ENCODE measurements at regions not wholly inside any gene's neighbourhood (a gene's known extent, or its start where the extent isn't known, plus 50 kb on each side); places are given as distances from the start of the nearest gene placed in this dataset.

DNA sequence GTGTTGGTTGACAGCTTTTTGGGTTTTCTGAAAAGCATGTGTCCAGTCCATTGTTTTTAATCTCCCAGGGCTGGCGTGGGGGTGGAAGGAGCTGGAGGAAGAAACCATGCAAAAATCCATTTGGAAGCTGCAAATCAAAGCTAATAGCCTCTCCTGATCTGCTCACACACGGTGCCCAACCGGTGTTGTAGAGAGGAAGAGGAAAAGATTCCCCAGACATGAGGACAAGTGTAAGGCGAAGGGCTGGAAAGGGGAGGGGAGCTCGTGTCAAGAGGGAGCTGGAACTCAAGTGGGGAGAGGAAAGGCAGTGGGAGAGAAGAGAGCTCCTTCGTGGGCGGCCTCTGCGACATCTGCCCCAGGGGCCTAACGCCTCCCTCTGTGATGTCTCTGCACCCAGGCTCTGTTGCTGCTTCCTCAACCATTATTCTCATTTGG, 112.3 kb upstream of the IRF2BP2 start (continued):
- TF ChIP-seq, protein P1, sequence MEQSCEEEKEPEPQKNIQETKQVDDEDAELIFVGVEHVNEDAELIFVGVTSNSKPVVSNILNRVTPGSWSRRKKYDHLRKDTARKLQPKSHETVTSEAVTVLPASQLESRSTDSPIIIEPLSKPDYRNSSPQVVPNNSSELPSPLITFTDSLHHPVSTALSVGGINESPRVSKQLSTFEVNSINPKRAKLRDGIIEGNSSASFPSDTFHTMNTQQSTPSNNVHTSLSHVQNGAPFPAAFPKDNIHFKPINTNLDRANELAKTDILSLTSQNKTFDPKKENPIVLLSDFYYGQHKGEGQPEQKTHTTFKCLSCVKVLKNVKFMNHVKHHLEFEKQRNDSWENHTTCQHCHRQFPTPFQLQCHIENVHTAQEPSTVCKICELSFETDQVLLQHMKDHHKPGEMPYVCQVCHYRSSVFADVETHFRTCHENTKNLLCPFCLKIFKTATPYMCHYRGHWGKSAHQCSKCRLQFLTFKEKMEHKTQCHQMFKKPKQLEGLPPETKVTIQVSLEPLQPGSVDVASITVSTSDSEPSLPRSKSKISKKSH (CRISPR knock-in tag; IDR thresholded peaks at IDR 0.05) = no peak
- TF ChIP-seq ZNF217 (CRISPR knock-in tag; IDR thresholded peaks at IDR 0.05) = no peak
- TF ChIP-seq, protein P2, sequence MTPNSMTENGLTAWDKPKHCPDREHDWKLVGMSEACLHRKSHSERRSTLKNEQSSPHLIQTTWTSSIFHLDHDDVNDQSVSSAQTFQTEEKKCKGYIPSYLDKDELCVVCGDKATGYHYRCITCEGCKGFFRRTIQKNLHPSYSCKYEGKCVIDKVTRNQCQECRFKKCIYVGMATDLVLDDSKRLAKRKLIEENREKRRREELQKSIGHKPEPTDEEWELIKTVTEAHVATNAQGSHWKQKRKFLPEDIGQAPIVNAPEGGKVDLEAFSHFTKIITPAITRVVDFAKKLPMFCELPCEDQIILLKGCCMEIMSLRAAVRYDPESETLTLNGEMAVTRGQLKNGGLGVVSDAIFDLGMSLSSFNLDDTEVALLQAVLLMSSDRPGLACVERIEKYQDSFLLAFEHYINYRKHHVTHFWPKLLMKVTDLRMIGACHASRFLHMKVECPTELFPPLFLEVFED (CRISPR knock-in tag; conservative IDR thresholded peaks at IDR 0.05) = 0 out of 2 replicates have a peak, but pooled peaks have one; percentile 41
- TF ChIP-seq HDGF (IDR thresholded peaks at IDR 0.05) = no peak
- no peak for TF ChIP-seq DPF2 (IDR thresholded peaks at IDR 0.05)
- TF ChIP-seq FIP1L1 (IDR thresholded peaks at IDR 0.05; ENCODE audit: low read depth, low read length, poor library complexity, severe bottlenecking) = no peak
- no peak for TF ChIP-seq HMG20B (CRISPR knock-in tag; IDR thresholded peaks at IDR 0.05)
- TF ChIP-seq ARID2 (IDR thresholded peaks at IDR 0.05) = no peak
- no peak for TF ChIP-seq CAMTA2 (CRISPR knock-in tag; conservative IDR thresholded peaks at IDR 0.05)
- TF ChIP-seq PRMT5 (CRISPR knock-in tag; IDR thresholded peaks at IDR 0.05) = no peak
- TF ChIP-seq MCM2 (IDR thresholded peaks at IDR 0.05; ENCODE audit: low read depth) = no peak
- no peak for TF ChIP-seq FOXA3 (CRISPR knock-in tag; conservative IDR thresholded peaks at IDR 0.05 in 1 of 2, IDR thresholded peaks at IDR 0.05 in 1 of 2)
- TF ChIP-seq ZFP1 (CRISPR knock-in tag; IDR thresholded peaks at IDR 0.05) = 0 out of 2 replicates have a peak, but pooled peaks have one; percentile 29
- TF ChIP-seq RFX5 (IDR thresholded peaks at IDR 0.05; ENCODE audit: low read depth, low read length) = no peak
- no peak for TF ChIP-seq ZFX (CRISPR knock-in tag; IDR thresholded peaks at IDR 0.05)
- TF ChIP-seq, protein P3, sequence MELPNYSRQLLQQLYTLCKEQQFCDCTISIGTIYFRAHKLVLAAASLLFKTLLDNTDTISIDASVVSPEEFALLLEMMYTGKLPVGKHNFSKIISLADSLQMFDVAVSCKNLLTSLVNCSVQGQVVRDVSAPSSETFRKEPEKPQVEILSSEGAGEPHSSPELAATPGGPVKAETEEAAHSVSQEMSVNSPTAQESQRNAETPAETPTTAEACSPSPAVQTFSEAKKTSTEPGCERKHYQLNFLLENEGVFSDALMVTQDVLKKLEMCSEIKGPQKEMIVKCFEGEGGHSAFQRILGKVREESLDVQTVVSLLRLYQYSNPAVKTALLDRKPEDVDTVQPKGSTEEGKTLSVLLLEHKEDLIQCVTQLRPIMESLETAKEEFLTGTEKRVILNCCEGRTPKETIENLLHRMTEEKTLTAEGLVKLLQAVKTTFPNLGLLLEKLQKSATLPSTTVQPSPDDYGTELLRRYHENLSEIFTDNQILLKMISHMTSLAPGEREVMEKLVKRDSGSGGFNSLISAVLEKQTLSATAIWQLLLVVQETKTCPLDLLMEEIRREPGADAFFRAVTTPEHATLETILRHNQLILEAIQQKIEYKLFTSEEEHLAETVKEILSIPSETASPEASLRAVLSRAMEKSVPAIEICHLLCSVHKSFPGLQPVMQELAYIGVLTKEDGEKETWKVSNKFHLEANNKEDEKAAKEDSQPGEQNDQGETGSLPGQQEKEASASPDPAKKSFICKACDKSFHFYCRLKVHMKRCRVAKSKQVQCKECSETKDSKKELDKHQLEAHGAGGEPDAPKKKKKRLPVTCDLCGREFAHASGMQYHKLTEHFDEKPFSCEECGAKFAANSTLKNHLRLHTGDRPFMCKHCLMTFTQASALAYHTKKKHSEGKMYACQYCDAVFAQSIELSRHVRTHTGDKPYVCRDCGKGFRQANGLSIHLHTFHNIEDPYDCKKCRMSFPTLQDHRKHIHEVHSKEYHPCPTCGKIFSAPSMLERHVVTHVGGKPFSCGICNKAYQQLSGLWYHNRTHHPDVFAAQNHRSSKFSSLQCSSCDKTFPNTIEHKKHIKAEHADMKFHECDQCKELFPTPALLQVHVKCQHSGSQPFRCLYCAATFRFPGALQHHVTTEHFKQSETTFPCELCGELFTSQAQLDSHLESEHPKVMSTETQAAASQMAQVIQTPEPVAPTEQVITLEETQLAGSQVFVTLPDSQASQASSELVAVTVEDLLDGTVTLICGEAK (IDR thresholded peaks at IDR 0.05) = no peak
- TF ChIP-seq, protein P3 (CRISPR knock-in tag; IDR thresholded peaks at IDR 0.05) = no peak
- TF ChIP-seq, protein P4, sequence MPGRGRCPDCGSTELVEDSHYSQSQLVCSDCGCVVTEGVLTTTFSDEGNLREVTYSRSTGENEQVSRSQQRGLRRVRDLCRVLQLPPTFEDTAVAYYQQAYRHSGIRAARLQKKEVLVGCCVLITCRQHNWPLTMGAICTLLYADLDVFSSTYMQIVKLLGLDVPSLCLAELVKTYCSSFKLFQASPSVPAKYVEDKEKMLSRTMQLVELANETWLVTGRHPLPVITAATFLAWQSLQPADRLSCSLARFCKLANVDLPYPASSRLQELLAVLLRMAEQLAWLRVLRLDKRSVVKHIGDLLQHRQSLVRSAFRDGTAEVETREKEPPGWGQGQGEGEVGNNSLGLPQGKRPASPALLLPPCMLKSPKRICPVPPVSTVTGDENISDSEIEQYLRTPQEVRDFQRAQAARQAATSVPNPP (IDR thresholded peaks at IDR 0.05; ENCODE audit: borderline replicate concordance, insufficient read depth, insufficient read length) = no peak

Data from K562 (cell line).